CD1c-positive myeloid dendritic cell (primary cell): ENCODE measurements at regions not wholly inside any gene's neighbourhood (a gene's known extent, or its start where the extent isn't known, plus 50 kb on each side); places are given as distances from the start of the nearest gene placed in this dataset.

Experiments
- DNase-seq: peaks from one replicate; pipeline ENCODE4 v3.0.0-alpha.2; 2016; ENCODE audit errors: extremely low spot score

GRCh38 chr7:41006306-41006995 lies 696.4 kb downstream of the INHBA start:
- DNase-seq = peak; percentile 2

- peak; percentile 30 for DNase-seq
These were observed 697.5 kb downstream of the INHBA start for GRCh38 chr7:41005374-41005901.

GRCh38 chr7:41003977-41004376 lies 698.9 kb downstream of the INHBA start:
- DNase-seq = no peak

GRCh38 chr7:41003611-41003940 lies 699.3 kb downstream of the INHBA start:
- no peak for DNase-seq

- peak; percentile 69 for DNase-seq
These were observed 699.9 kb downstream of the INHBA start for GRCh38 chr7:41002741-41003610.

- no peak for DNase-seq
These were observed 702.8 kb downstream of the INHBA start for GRCh38 chr7:41000042-41000441.

GRCh38 chr7:40996233-40996677 lies 706.6 kb downstream of the INHBA start:
- DNase-seq = no peak

- DNase-seq = no peak
These were observed 712.0 kb downstream of the INHBA start for GRCh38 chr7:40990841-40991240.

GRCh38 chr7:40987571-40987970 lies 715.3 kb downstream of the INHBA start:
- no peak for DNase-seq

- no peak for DNase-seq
These were observed 716.5 kb downstream of the INHBA start for GRCh38 chr7:40986351-40986873.

- DNase-seq = no peak
These were observed 719.8 kb downstream of the INHBA start for GRCh38 chr7:40983111-40983510.

GRCh38 chr7:40979296-40979695 lies 723.6 kb downstream of the INHBA start:
- no peak for DNase-seq

GRCh38 chr7:40978047-40978446 lies 724.8 kb downstream of the INHBA start:
- DNase-seq = no peak

- DNase-seq = no peak
These were observed 725.4 kb downstream of the INHBA start for GRCh38 chr7:40977533-40977932.

- no peak for DNase-seq
These were observed 730.5 kb downstream of the INHBA start for GRCh38 chr7:40972426-40972825.

GRCh38 chr7:40969641-40970040 lies 733.2 kb downstream of the INHBA start:
- DNase-seq = no peak

GRCh38 chr7:40966693-40967092 lies 736.2 kb downstream of the INHBA start:
- DNase-seq = no peak

GRCh38 chr7:40965774-40966173 lies 737.1 kb downstream of the INHBA start:
- no peak for DNase-seq

GRCh38 chr7:40965016-40965415 lies 737.9 kb downstream of the INHBA start:
- no peak for DNase-seq

GRCh38 chr7:40964610-40965009 lies 738.3 kb downstream of the INHBA start:
- DNase-seq = no peak

- no peak for DNase-seq
These were observed 742.9 kb downstream of the INHBA start for GRCh38 chr7:40959955-40960354.

- no peak for DNase-seq
These were observed 754.7 kb downstream of the INHBA start for GRCh38 chr7:40948239-40948638.

- no peak for DNase-seq
These were observed 755.3 kb downstream of the INHBA start for GRCh38 chr7:40947566-40947965.
